Endothelial cell of umbilical vein (primary cell): ENCODE measurements at regions not wholly inside any gene's neighbourhood (a gene's known extent, or its start where the extent isn't known, plus 50 kb on each side); places are given as distances from the start of the nearest gene placed in this dataset.

Experiments used
- BruUV-seq: library from RNA; stranded (reverse); fragments of 400-500 nt; replicated peaks from 2 replicates; lab custom pipeline; 2021; lab: Mats Ljungman, UMichigan
- CTCF ChIA-PET: fragments of 300-600, 350-600 bp; sonication (Branson Sonifier 250); formaldehyde crosslinking; loops from one replicate; lab custom pipeline; 2021; ENCODE audit warnings: antibody characterized with exemption, inconsistent platforms; lab: Charles Lee
- POLR2A ChIA-PET: fragments of 300-600, 350-600 bp; sonication (Branson Sonifier 250); formaldehyde crosslinking; loops from one replicate; lab custom pipeline; 2021; ENCODE audit warnings: antibody characterized with exemption, inconsistent platforms; lab: Charles Lee
- DNase-seq: peaks from one replicate; pipeline ENCODE4 v3.0.0-alpha.2; 2011; ENCODE audit warnings: low read depth, low spot score
- FAIRE-seq: peaks from 2 replicates; lab custom pipeline; 2011; peaks lifted over from hg19 to GRCh38; lab: Jason Lieb, UNC
- H2AFZ ChIP-seq: 2 replicates; pipeline ENCODE4 v1.6.0; 2012; ENCODE audit warnings: low read depth, low read length, control low read depth, inconsistent platforms
- H3K27ac ChIP-seq: 2 replicates; pipeline ENCODE4 v1.5.1; 2011; ENCODE audit warnings: low read depth, mild to moderate bottlenecking, control low read depth, low read length, moderate library complexity; ENCODE audit not compliant: insufficient read depth
- H3K27me3 ChIP-seq, 2 experiments: 2 replicates each; pipeline versions ENCODE4 v1.6.0 to v1.6.1; 2011; ENCODE audit warnings: low read length in 2 of 2, mixed read lengths in 1 of 2; ENCODE audit not compliant: control insufficient read depth in 2 of 2, insufficient read depth in 2 of 2
- H3K36me3 ChIP-seq, 2 experiments: 2 replicates in 1 of 2; 3 replicates in 1 of 2; pipeline ENCODE4 v1.5.1; 2011; ENCODE audit warnings: low read length in 2 of 2, mild to moderate bottlenecking in 1 of 2, moderate library complexity in 1 of 2; ENCODE audit not compliant: control insufficient read depth in 2 of 2, insufficient read depth in 2 of 2; ENCODE audit errors: extremely low read depth in 1 of 2
- H3K4me1 ChIP-seq: 3 replicates; pipeline ENCODE4 v1.5.1; 2011; ENCODE audit warnings: mild to moderate bottlenecking, low read length; ENCODE audit not compliant: control insufficient read depth, insufficient read depth; ENCODE audit errors: extremely low read depth
- H3K4me2 ChIP-seq: 2 replicates; pipeline ENCODE4 v1.6.1; 2011; ENCODE audit warnings: low read length, control low read depth, mixed read lengths; ENCODE audit not compliant: insufficient read depth
- H3K4me3 ChIP-seq, 3 experiments: fragments of 200-600 bp in 1 of 3; sonication (generic), shearing (Covaris generic) in 1 of 3; replicated peaks in 1 of 3; 2 replicates each; pipeline ENCODE4 v1.5.1; 2011 to 2016; ENCODE audit warnings: control low read depth in 3 of 3, low read length in 3 of 3, mild to moderate bottlenecking in 2 of 3, inconsistent platforms in 1 of 3, low read depth in 1 of 3, moderate library complexity in 1 of 3; ENCODE audit not compliant: insufficient read depth in 1 of 3
- H3K79me2 ChIP-seq: 2 replicates; pipeline ENCODE4 v1.6.0; 2012; ENCODE audit warnings: low read length, inconsistent platforms; ENCODE audit not compliant: control insufficient read depth, insufficient read depth
- H3K9ac ChIP-seq: replicated peaks from 2 replicates; pipeline ENCODE3; 2011; ENCODE audit warnings: low read length, control low read depth; ENCODE audit not compliant: insufficient read depth; ENCODE audit errors: extremely low read depth
- H3K9me1 ChIP-seq: replicated peaks from 3 replicates; pipeline ENCODE4 v1.6.0; 2011; ENCODE audit warnings: mild to moderate bottlenecking, low read length; ENCODE audit not compliant: control insufficient read depth, insufficient read depth; ENCODE audit errors: extremely low read depth
- H3K9me3 ChIP-seq: replicated peaks from 2 replicates; pipeline ENCODE4 v1.5.1; 2012; ENCODE audit warnings: low read length, inconsistent platforms; ENCODE audit not compliant: control insufficient read depth, insufficient read depth
- H4K20me1 ChIP-seq: replicated peaks from 2 replicates; pipeline ENCODE3; 2011; ENCODE audit warnings: mild to moderate bottlenecking, low read length; ENCODE audit not compliant: control insufficient read depth, insufficient read depth; ENCODE audit errors: extremely low read depth
- CTCF ChIP-seq, 2 donors: IDR thresholded peaks; 1 replicate in 1 of 2; 2 replicates in 1 of 2; pipeline ENCODE4 v1.5.1; 2011; ENCODE audit warnings: low read length in 2 of 2, mild to moderate bottlenecking in 2 of 2, moderate library complexity in 2 of 2, control low read depth in 1 of 2, inconsistent platforms in 1 of 2, low read depth in 1 of 2; ENCODE audit not compliant: insufficient read depth in 1 of 2; ENCODE audit errors: extremely low read depth in 1 of 2
- EZH2 ChIP-seq: IDR thresholded peaks from 2 replicates; pipeline ENCODE4 v1.6.1; 2012; ENCODE audit warnings: borderline replicate concordance, low read depth, mild to moderate bottlenecking, moderate library complexity, low read length, inconsistent platforms; ENCODE audit not compliant: severe bottlenecking
- FOS ChIP-seq: IDR thresholded peaks from 2 replicates; pipeline ENCODE4 v1.6.1; 2011; ENCODE audit warnings: mild to moderate bottlenecking, low read length, moderate library complexity, borderline replicate concordance; ENCODE audit not compliant: insufficient read depth
- GATA2 ChIP-seq: IDR thresholded peaks from 2 replicates; pipeline ENCODE4 v1.7.0; 2011; ENCODE audit warnings: low read depth, mild to moderate bottlenecking, moderate library complexity, mixed read lengths, low read length; ENCODE audit not compliant: insufficient read length, insufficient read depth
- JUN ChIP-seq: IDR thresholded peaks from 2 replicates; pipeline ENCODE4 v1.6.1; 2011; ENCODE audit warnings: borderline replicate concordance, low read depth; ENCODE audit not compliant: insufficient read length, insufficient read depth
- MAX ChIP-seq: IDR thresholded peaks from 2 replicates; pipeline ENCODE4 v1.6.1; 2011; ENCODE audit not compliant: insufficient read depth, insufficient read length
- MYC ChIP-seq: IDR thresholded peaks from one replicate; pipeline ENCODE4 v1.6.1; 2011; ENCODE audit warnings: mild to moderate bottlenecking, low read depth, low read length
- POLR2A ChIP-seq: IDR thresholded peaks from 2 replicates; pipeline ENCODE4 v1.6.1; 2012; ENCODE audit warnings: low read depth, mild to moderate bottlenecking, control low read depth, low read length
- POLR2AphosphoS5 ChIP-seq: IDR thresholded peaks from 2 replicates; pipeline ENCODE4 v1.6.1; 2012; ENCODE audit warnings: low read depth, mild to moderate bottlenecking, control low read depth, low read length, moderate library complexity; ENCODE audit not compliant: insufficient read depth
- dilution Hi-C: fragments of 300-500 bp; cut with MboI; formaldehyde crosslinking; loops from one replicate; pipeline ENCODE4 v1.15.0; 2019; ENCODE audit warnings: low sequenced_read_pairs; ENCODE audit not compliant: extremely low pct_ligation_motif_present
- intact Hi-C: fragments of 100-400 bp; cut with micrococcal nuclease; formaldehyde crosslinking; loops from one replicate; pipeline ENCODE4 v1.10.0; 2022

- POLR2A ChIA-PET, result no interaction called here
- Histone ChIP-seq H3K4me3 (no peak overlapping the region), H3K9me3 (no peaks in the 10 kb centered on the region), H3K9me1 (no peaks in the 10 kb centered on the region), H3K4me1 (peaks cover 4% of the 10 kb centered on the region), H3K79me2 (no peaks in the 10 kb centered on the region), H3K36me3 (no peaks in the 10 kb centered on the region), H2AFZ (peak overlapping the region; percentile 62), H3K4me2 (peak overlapping the region; percentile 17), H3K27me3 (no peaks in the 10 kb centered on the region), H4K20me1 (no peaks in the 10 kb centered on the region), H3K27ac (no peak overlapping the region), H3K9ac (no peak overlapping the region)
- TF ChIP-seq MAX (no peak), EZH2 (no peak), MYC (no peak), FOS (peak; percentile 35)
- intact Hi-C loops (no loop called here), dilution Hi-C loops (no loop called here)
- DNase-seq (peak; percentile 42), FAIRE-seq (peak; percentile 67)
- BruUV-seq, result no TSS peak
- CTCF ChIA-PET, result interaction anchor here (1.2 kb wide), 1 partner anchor 11 kb away, joined by 3 read pairs; no protein-coding TSS in a partner anchor
Measured at GRCh38 chr6:141475259-141475658, 657.5 kb upstream of the GJE1 start.

GRCh38 chr6:141472162-141472928 lies 660.4 kb upstream of the GJE1 start:
- no peaks in the 10 kb centered on the region for H3K36me3 ChIP-seq
- TF ChIP-seq GATA2, result no peak
- TF ChIP-seq FOS, result no peak
- TF ChIP-seq CTCF (IDR thresholded peaks at IDR 0.05; ENCODE audit: extremely low read depth in 1 of 2, insufficient read depth in 1 of 2, low read depth in 1 of 2, low read length in 2 of 2), result no peak
- TF ChIP-seq POLR2A, result no peak
- TF ChIP-seq MAX, result no peak
- TF ChIP-seq JUN, result no peak
- no peak for TF ChIP-seq EZH2
- no peak for TF ChIP-seq MYC
- TF ChIP-seq POLR2AphosphoS5, result no peak
- H3K79me2 ChIP-seq, result no peaks in the 10 kb centered on the region
- H3K4me3 ChIP-seq, result no peak overlapping the region
- no peak overlapping the region for H3K4me2 ChIP-seq
- BruUV-seq, result no TSS peak
- intact Hi-C loops, result no loop called here
- CTCF ChIA-PET, result no interaction called here
- FAIRE-seq (no peak), DNase-seq (no peak)
- no peaks in the 10 kb centered on the region for H3K27me3 ChIP-seq
- no peak overlapping the region for H3K27ac ChIP-seq
- no peaks in the 10 kb centered on the region for H3K9me1 ChIP-seq
- no peaks in the 10 kb centered on the region for H4K20me1 ChIP-seq
- POLR2A ChIA-PET, result no interaction called here
- dilution Hi-C loops, result no loop called here
- H3K9ac ChIP-seq, result no peak overlapping the region
- H3K9me3 ChIP-seq, result no peaks in the 10 kb centered on the region
- no peak overlapping the region for H2AFZ ChIP-seq
- peaks cover 4% of the 10 kb centered on the region for H3K4me1 ChIP-seq
